ENCODE measurements at regions not wholly inside any gene's neighbourhood (a gene's known extent, or its start where the extent isn't known, plus 50 kb on each side); places are given as distances from the start of the nearest gene placed in this dataset.

- TF ChIP-seq, protein P1, sequence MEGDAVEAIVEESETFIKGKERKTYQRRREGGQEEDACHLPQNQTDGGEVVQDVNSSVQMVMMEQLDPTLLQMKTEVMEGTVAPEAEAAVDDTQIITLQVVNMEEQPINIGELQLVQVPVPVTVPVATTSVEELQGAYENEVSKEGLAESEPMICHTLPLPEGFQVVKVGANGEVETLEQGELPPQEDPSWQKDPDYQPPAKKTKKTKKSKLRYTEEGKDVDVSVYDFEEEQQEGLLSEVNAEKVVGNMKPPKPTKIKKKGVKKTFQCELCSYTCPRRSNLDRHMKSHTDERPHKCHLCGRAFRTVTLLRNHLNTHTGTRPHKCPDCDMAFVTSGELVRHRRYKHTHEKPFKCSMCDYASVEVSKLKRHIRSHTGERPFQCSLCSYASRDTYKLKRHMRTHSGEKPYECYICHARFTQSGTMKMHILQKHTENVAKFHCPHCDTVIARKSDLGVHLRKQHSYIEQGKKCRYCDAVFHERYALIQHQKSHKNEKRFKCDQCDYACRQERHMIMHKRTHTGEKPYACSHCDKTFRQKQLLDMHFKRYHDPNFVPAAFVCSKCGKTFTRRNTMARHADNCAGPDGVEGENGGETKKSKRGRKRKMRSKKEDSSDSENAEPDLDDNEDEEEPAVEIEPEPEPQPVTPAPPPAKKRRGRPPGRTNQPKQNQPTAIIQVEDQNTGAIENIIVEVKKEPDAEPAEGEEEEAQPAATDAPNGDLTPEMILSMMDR (IDR thresholded peaks at IDR 0.05; ENCODE audit: low read depth, low read length, poor library complexity, severe bottlenecking): no peak
- no peak for TF ChIP-seq EZH2phosphoT487 (IDR thresholded peaks at IDR 0.05; ENCODE audit: borderline replicate concordance, low read length)
Measured at GRCh38 chr9:16175461-16175860, 622.6 kb downstream of the CCDC171 start.
